Endothelial cell of umbilical vein (primary cell): ENCODE measurements at regions not wholly inside any gene's neighbourhood (a gene's known extent, or its start where the extent isn't known, plus 50 kb on each side); places are given as distances from the start of the nearest gene placed in this dataset.

Experiments
- BruUV-seq: library from RNA; stranded (reverse); fragments of 400-500 nt; replicated peaks from 2 replicates; lab custom pipeline; 2021; lab: Mats Ljungman, UMichigan
- CTCF ChIA-PET: fragments of 300-600, 350-600 bp; sonication (Branson Sonifier 250); formaldehyde crosslinking; loops from one replicate; lab custom pipeline; 2021; ENCODE audit warnings: antibody characterized with exemption, inconsistent platforms; lab: Charles Lee
- POLR2A ChIA-PET: fragments of 300-600, 350-600 bp; sonication (Branson Sonifier 250); formaldehyde crosslinking; loops from one replicate; lab custom pipeline; 2021; ENCODE audit warnings: antibody characterized with exemption, inconsistent platforms; lab: Charles Lee
- DNase-seq: peaks from one replicate; pipeline ENCODE4 v3.0.0-alpha.2; 2011; ENCODE audit warnings: low read depth, low spot score
- FAIRE-seq: peaks from 2 replicates; lab custom pipeline; 2011; peaks lifted over from hg19 to GRCh38; lab: Jason Lieb, UNC
- H2AFZ ChIP-seq: 2 replicates; pipeline ENCODE4 v1.6.0; 2012; ENCODE audit warnings: low read depth, low read length, control low read depth, inconsistent platforms
- H3K27ac ChIP-seq: 2 replicates; pipeline ENCODE4 v1.5.1; 2011; ENCODE audit warnings: low read depth, mild to moderate bottlenecking, control low read depth, low read length, moderate library complexity; ENCODE audit not compliant: insufficient read depth
- H3K27me3 ChIP-seq, 2 experiments: 2 replicates each; pipeline versions ENCODE4 v1.6.0 to v1.6.1; 2011; ENCODE audit warnings: low read length in 2 of 2, mixed read lengths in 1 of 2; ENCODE audit not compliant: control insufficient read depth in 2 of 2, insufficient read depth in 2 of 2
- H3K36me3 ChIP-seq, 2 experiments: 2 replicates in 1 of 2; 3 replicates in 1 of 2; pipeline ENCODE4 v1.5.1; 2011; ENCODE audit warnings: low read length in 2 of 2, mild to moderate bottlenecking in 1 of 2, moderate library complexity in 1 of 2; ENCODE audit not compliant: control insufficient read depth in 2 of 2, insufficient read depth in 2 of 2; ENCODE audit errors: extremely low read depth in 1 of 2
- H3K4me1 ChIP-seq: 3 replicates; pipeline ENCODE4 v1.5.1; 2011; ENCODE audit warnings: mild to moderate bottlenecking, low read length; ENCODE audit not compliant: control insufficient read depth, insufficient read depth; ENCODE audit errors: extremely low read depth
- H3K4me2 ChIP-seq: 2 replicates; pipeline ENCODE4 v1.6.1; 2011; ENCODE audit warnings: low read length, control low read depth, mixed read lengths; ENCODE audit not compliant: insufficient read depth
- H3K4me3 ChIP-seq, 3 experiments: fragments of 200-600 bp in 1 of 3; sonication (generic), shearing (Covaris generic) in 1 of 3; replicated peaks in 1 of 3; 2 replicates each; pipeline ENCODE4 v1.5.1; 2011 to 2016; ENCODE audit warnings: control low read depth in 3 of 3, low read length in 3 of 3, mild to moderate bottlenecking in 2 of 3, inconsistent platforms in 1 of 3, low read depth in 1 of 3, moderate library complexity in 1 of 3; ENCODE audit not compliant: insufficient read depth in 1 of 3
- H3K79me2 ChIP-seq: 2 replicates; pipeline ENCODE4 v1.6.0; 2012; ENCODE audit warnings: low read length, inconsistent platforms; ENCODE audit not compliant: control insufficient read depth, insufficient read depth
- H3K9ac ChIP-seq: replicated peaks from 2 replicates; pipeline ENCODE3; 2011; ENCODE audit warnings: low read length, control low read depth; ENCODE audit not compliant: insufficient read depth; ENCODE audit errors: extremely low read depth
- H3K9me1 ChIP-seq: replicated peaks from 3 replicates; pipeline ENCODE4 v1.6.0; 2011; ENCODE audit warnings: mild to moderate bottlenecking, low read length; ENCODE audit not compliant: control insufficient read depth, insufficient read depth; ENCODE audit errors: extremely low read depth
- H3K9me3 ChIP-seq: replicated peaks from 2 replicates; pipeline ENCODE4 v1.5.1; 2012; ENCODE audit warnings: low read length, inconsistent platforms; ENCODE audit not compliant: control insufficient read depth, insufficient read depth
- H4K20me1 ChIP-seq: replicated peaks from 2 replicates; pipeline ENCODE3; 2011; ENCODE audit warnings: mild to moderate bottlenecking, low read length; ENCODE audit not compliant: control insufficient read depth, insufficient read depth; ENCODE audit errors: extremely low read depth
- CTCF ChIP-seq, 2 donors: IDR thresholded peaks; 1 replicate in 1 of 2; 2 replicates in 1 of 2; pipeline ENCODE4 v1.5.1; 2011; ENCODE audit warnings: low read length in 2 of 2, mild to moderate bottlenecking in 2 of 2, moderate library complexity in 2 of 2, control low read depth in 1 of 2, inconsistent platforms in 1 of 2, low read depth in 1 of 2; ENCODE audit not compliant: insufficient read depth in 1 of 2; ENCODE audit errors: extremely low read depth in 1 of 2
- EZH2 ChIP-seq: IDR thresholded peaks from 2 replicates; pipeline ENCODE4 v1.6.1; 2012; ENCODE audit warnings: borderline replicate concordance, low read depth, mild to moderate bottlenecking, moderate library complexity, low read length, inconsistent platforms; ENCODE audit not compliant: severe bottlenecking
- FOS ChIP-seq: IDR thresholded peaks from 2 replicates; pipeline ENCODE4 v1.6.1; 2011; ENCODE audit warnings: mild to moderate bottlenecking, low read length, moderate library complexity, borderline replicate concordance; ENCODE audit not compliant: insufficient read depth
- GATA2 ChIP-seq: IDR thresholded peaks from 2 replicates; pipeline ENCODE4 v1.7.0; 2011; ENCODE audit warnings: low read depth, mild to moderate bottlenecking, moderate library complexity, mixed read lengths, low read length; ENCODE audit not compliant: insufficient read length, insufficient read depth
- JUN ChIP-seq: IDR thresholded peaks from 2 replicates; pipeline ENCODE4 v1.6.1; 2011; ENCODE audit warnings: borderline replicate concordance, low read depth; ENCODE audit not compliant: insufficient read length, insufficient read depth
- MAX ChIP-seq: IDR thresholded peaks from 2 replicates; pipeline ENCODE4 v1.6.1; 2011; ENCODE audit not compliant: insufficient read depth, insufficient read length
- MYC ChIP-seq: IDR thresholded peaks from one replicate; pipeline ENCODE4 v1.6.1; 2011; ENCODE audit warnings: mild to moderate bottlenecking, low read depth, low read length
- POLR2A ChIP-seq: IDR thresholded peaks from 2 replicates; pipeline ENCODE4 v1.6.1; 2012; ENCODE audit warnings: low read depth, mild to moderate bottlenecking, control low read depth, low read length
- POLR2AphosphoS5 ChIP-seq: IDR thresholded peaks from 2 replicates; pipeline ENCODE4 v1.6.1; 2012; ENCODE audit warnings: low read depth, mild to moderate bottlenecking, control low read depth, low read length, moderate library complexity; ENCODE audit not compliant: insufficient read depth
- dilution Hi-C: fragments of 300-500 bp; cut with MboI; formaldehyde crosslinking; loops from one replicate; pipeline ENCODE4 v1.15.0; 2019; ENCODE audit warnings: low sequenced_read_pairs; ENCODE audit not compliant: extremely low pct_ligation_motif_present
- intact Hi-C: fragments of 100-400 bp; cut with micrococcal nuclease; formaldehyde crosslinking; loops from one replicate; pipeline ENCODE4 v1.10.0; 2022

- no peaks in the 10 kb centered on the region for H4K20me1 ChIP-seq
- no peak overlapping the region for H3K4me3 ChIP-seq
- dilution Hi-C loops = no loop called here
- no peak overlapping the region for H2AFZ ChIP-seq
- no peak overlapping the region for H3K4me2 ChIP-seq
- CTCF ChIA-PET = no interaction called here
- intact Hi-C loops = no loop called here
- POLR2A ChIA-PET = no interaction called here
- FAIRE-seq = no peak
- no peak overlapping the region for H3K9ac ChIP-seq
- DNase-seq = no peak
- no peaks in the 10 kb centered on the region for H3K9me1 ChIP-seq
- BruUV-seq = no TSS peak
- H3K4me1 ChIP-seq = no peaks in the 10 kb centered on the region
- H3K79me2 ChIP-seq = no peaks in the 10 kb centered on the region
- TF ChIP-seq CTCF (IDR thresholded peaks at IDR 0.05; ENCODE audit: extremely low read depth in 1 of 2, insufficient read depth in 1 of 2, low read depth in 1 of 2, low read length in 2 of 2) (no peak), MAX (no peak), POLR2AphosphoS5 (no peak), EZH2 (no peak), JUN (no peak), GATA2 (no peak), MYC (no peak), POLR2A (no peak), FOS (no peak)
- H3K27me3 ChIP-seq = peaks cover 0 to 3% of the 10 kb centered on the region in 2 experiments
- no peaks in the 10 kb centered on the region for H3K9me3 ChIP-seq
- H3K36me3 ChIP-seq = no peaks in the 10 kb centered on the region
- no peak overlapping the region for H3K27ac ChIP-seq
These were observed 200.2 kb upstream of the MYL2 start for GRCh38 chr12:111120578-111120977.
